Activated CD4-positive, alpha-beta memory T cell treated with anti-CD3 and anti-CD28 coated beads, Interleukin-2, amount 10 ng/mL, durations not matched to agents 7 days and 5 days (primary cell): ENCODE measurements at regions not wholly inside any gene's neighbourhood (a gene's known extent, or its start where the extent isn't known, plus 50 kb on each side); places are given as distances from the start of the nearest gene placed in this dataset.

ENCODE experiments used
- CTCF ChIA-PET: fragments of 350-600 bp; sonication (Branson Sonifier 250); formaldehyde crosslinking; loops from one replicate; lab custom pipeline; 2021; ENCODE audit warnings: antibody characterized with exemption, inconsistent platforms; lab: Charles Lee
- POLR2A ChIA-PET: fragments of 350-600 bp; sonication (Branson Sonifier 250); formaldehyde crosslinking; loops from one replicate; lab custom pipeline; 2021; ENCODE audit warnings: antibody characterized with exemption; lab: Charles Lee
- DNase-seq: peaks from one replicate; pipeline ENCODE4 v3.0.0-alpha.2; 2020
- H3K27ac Mint-ChIP-seq: one replicate; pipeline ENCODE4 v1.8.0; 2021; ENCODE audit warnings: mild to moderate bottlenecking, mixed read lengths
- H3K27me3 Mint-ChIP-seq: one replicate; pipeline ENCODE4 v1.8.0; 2021; ENCODE audit warnings: mixed read lengths
- H3K36me3 Mint-ChIP-seq: one replicate; pipeline ENCODE4 v1.8.0; 2021; ENCODE audit warnings: low read depth, mixed read lengths
- H3K4me1 Mint-ChIP-seq: one replicate; pipeline ENCODE4 v1.8.0; 2021; ENCODE audit warnings: mixed read lengths
- H3K4me3 Mint-ChIP-seq: one replicate; pipeline ENCODE4 v1.8.0; 2021; ENCODE audit warnings: mild to moderate bottlenecking, mixed read lengths
- H3K9me3 Mint-ChIP-seq: one replicate; pipeline ENCODE4 v1.8.0; 2021; ENCODE audit warnings: mixed read lengths

DNA sequence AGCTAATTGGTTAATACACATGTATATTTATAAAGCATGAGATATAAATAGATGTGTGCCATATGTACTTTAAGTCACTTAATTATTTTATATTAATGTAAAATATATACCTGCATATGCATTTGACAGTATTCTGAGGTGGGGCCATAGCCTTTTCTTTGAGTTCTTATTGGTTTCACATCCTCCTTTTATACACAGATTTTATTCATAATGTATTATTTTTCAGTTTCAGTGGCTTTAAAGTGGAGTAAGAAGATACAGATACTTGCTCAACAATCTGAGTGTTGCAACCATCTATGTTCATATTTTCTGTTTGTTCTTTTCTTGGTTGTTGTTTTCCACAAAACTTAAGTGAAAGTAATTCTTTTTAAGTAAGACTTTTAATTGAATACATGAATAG lies 436.5 kb downstream of the RND3 start:
- no peaks in the 10 kb centered on the region for H3K27me3 Mint-ChIP-seq
- H3K36me3 Mint-ChIP-seq = no peaks in the 10 kb centered on the region
- H3K4me3 Mint-ChIP-seq = no peak overlapping the region
- no peak overlapping the region for H3K27ac Mint-ChIP-seq
- ChIA-PET CTCF (no interaction called here), POLR2A (no interaction called here)
- DNase-seq = no peak
- H3K9me3 Mint-ChIP-seq = peaks cover 5% of the 10 kb centered on the region
- no peaks in the 10 kb centered on the region for H3K4me1 Mint-ChIP-seq

DNA sequence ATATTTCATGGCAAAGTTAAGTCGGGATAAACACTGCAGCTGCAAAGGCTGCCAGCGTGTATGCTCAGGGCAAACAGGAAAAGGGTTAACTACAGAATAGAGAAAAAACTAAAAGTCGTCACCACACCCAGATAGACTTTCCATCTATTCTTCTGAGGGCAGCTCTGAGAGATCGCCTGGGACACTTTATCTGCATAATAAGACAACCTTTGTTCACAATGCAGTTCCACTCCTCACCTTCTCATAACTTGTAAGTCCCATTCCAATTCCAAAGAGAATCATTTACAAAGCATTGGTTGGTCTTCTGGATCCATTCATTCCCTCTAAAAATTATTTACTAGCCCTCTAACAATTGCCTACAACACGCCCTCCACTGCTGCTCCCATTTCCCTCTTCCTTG lies 437.4 kb downstream of the RND3 start:
- H3K27me3 Mint-ChIP-seq = no peaks in the 10 kb centered on the region
- ChIA-PET POLR2A (no interaction called here), CTCF (no interaction called here)
- no peak overlapping the region for H3K27ac Mint-ChIP-seq
- no peak overlapping the region for H3K4me3 Mint-ChIP-seq
- no peaks in the 10 kb centered on the region for H3K36me3 Mint-ChIP-seq
- peaks cover 5% of the 10 kb centered on the region for H3K9me3 Mint-ChIP-seq
- no peaks in the 10 kb centered on the region for H3K4me1 Mint-ChIP-seq
- no peak for DNase-seq

DNA sequence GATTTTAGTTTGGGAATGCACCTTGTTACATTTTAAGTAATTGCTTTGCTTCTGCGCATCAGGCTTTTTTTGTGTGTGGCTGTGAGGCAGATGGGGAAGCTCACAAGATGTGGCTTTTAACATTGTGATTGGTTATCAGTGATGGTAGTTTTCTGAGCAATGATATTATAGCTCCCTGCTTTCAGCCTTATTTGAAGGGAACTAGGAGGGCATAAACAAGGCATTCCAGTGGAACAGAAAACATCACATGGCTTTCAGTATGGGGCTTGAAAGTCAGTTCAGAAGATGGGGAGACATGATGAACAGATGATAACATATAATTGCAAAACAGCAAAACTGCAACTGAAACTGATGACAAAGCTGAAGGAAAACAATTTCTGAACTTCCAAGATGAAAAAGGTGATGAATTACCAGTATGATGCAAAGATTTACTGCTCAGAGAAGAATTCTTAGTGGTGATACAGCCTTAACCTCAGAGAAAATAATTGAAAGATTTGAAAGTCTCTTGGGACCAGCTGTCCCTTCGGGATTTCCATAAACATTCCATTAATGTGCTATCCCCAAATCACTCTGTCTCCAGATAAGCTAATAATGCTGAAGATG lies 439.7 kb downstream of the RND3 start:
- no peaks in the 10 kb centered on the region for H3K4me1 Mint-ChIP-seq
- ChIA-PET POLR2A (no interaction called here), CTCF (no interaction called here)
- peaks cover 1% of the 10 kb centered on the region for H3K9me3 Mint-ChIP-seq
- DNase-seq = no peak
- no peak overlapping the region for H3K4me3 Mint-ChIP-seq
- H3K27me3 Mint-ChIP-seq = no peaks in the 10 kb centered on the region
- no peaks in the 10 kb centered on the region for H3K36me3 Mint-ChIP-seq
- H3K27ac Mint-ChIP-seq = no peak overlapping the region

DNA sequence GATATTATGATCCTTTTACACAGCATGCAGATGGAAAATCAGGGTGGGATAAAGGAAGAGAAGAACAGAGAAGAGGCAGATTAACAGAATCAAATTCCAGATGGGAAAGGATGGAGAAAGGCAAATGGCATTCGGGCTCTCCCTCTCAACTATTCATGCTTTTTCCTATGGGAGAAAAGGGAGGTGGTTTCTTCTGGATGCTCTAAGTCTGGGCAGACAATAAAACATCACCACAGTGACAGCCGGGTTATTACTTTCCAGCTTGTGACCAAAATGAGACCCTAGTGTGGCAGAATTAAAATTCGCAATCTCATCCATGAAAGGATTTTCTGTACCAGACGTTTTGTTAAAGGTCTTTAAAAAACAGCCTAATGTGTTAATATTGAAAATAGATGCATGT lies 440.7 kb downstream of the RND3 start:
- CTCF ChIA-PET = no interaction called here
- no peak for DNase-seq
- Mint-ChIP-seq H3K27ac (no peak overlapping the region), H3K4me1 (no peaks in the 10 kb centered on the region), H3K27me3 (no peaks in the 10 kb centered on the region), H3K9me3 (no peaks in the 10 kb centered on the region), H3K4me3 (no peak overlapping the region), H3K36me3 (no peaks in the 10 kb centered on the region)
- POLR2A ChIA-PET = no interaction called here

DNA sequence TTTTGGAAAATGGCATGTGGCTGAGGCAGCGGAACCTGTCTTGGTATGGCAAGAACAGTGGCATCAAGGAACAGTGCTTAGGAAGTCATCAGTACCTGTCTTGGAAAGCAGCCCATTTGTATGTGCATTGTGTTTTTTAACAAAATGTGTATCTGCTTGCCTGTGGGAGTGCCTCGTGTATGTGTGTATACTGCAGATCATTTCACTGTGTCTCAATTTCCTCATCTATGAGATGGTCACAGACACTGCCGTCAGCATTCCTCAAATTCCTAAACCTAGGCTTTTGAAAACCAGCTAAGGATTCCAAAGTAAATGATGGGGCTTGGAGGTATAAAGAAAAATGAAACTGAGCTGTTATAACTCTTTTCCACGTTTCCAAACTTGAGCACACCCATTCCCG lies 441.3 kb downstream of the RND3 start:
- DNase-seq = no peak
- H3K9me3 Mint-ChIP-seq = no peaks in the 10 kb centered on the region
- no peak overlapping the region for H3K4me3 Mint-ChIP-seq
- ChIA-PET POLR2A (no interaction called here), CTCF (no interaction called here)
- H3K4me1 Mint-ChIP-seq = no peaks in the 10 kb centered on the region
- H3K27me3 Mint-ChIP-seq = no peaks in the 10 kb centered on the region
- no peak overlapping the region for H3K27ac Mint-ChIP-seq
- no peaks in the 10 kb centered on the region for H3K36me3 Mint-ChIP-seq

DNA sequence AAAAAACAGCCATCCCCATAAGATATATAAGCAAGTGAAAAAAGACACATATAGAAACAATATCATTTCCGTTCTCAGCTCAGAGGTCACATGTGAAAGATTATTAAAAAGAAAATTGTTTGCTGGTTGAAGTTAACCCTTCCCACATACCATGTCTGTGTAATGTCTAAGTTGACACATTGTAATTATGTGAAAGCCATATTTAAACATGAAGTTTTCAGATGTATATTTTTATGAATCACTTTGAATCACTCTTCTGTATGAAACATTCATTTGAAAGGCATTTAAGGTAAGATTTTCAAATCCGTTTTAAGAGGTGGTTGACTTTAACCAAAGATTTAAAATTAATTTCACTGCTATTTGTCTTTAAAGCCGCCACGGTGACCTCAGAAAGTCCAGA lies 441.9 kb downstream of the RND3 start:
- POLR2A ChIA-PET = no interaction called here
- DNase-seq = no peak
- no peaks in the 10 kb centered on the region for H3K4me1 Mint-ChIP-seq
- no peaks in the 10 kb centered on the region for H3K27me3 Mint-ChIP-seq
- no peaks in the 10 kb centered on the region for H3K36me3 Mint-ChIP-seq
- no peaks in the 10 kb centered on the region for H3K9me3 Mint-ChIP-seq
- CTCF ChIA-PET = no interaction called here
- no peak overlapping the region for H3K4me3 Mint-ChIP-seq
- no peak overlapping the region for H3K27ac Mint-ChIP-seq

DNA sequence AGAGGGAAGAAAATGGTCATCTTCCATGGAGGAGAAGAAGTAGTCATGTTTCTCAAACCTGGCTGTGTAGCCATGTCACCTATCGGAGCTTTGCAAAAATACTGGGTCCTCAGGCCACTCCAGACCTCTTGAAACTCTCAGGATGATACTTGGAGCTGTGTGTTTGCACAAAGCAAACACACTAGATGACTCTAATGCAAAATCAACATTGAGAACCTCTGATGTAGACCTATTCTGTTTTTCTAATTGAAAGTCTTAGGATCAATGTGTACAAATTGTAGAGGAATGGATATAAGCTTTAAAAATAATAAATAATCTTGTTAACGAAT lies 444.3 kb downstream of the RND3 start:
- no peaks in the 10 kb centered on the region for H3K27me3 Mint-ChIP-seq
- ChIA-PET CTCF (interaction anchor here (0.6 kb wide), 1 partner anchor 1596 kb away, joined by 3 read pairs; no protein-coding TSS in a partner anchor), POLR2A (no interaction called here)
- no peak for DNase-seq
- no peak overlapping the region for H3K27ac Mint-ChIP-seq
- H3K4me1 Mint-ChIP-seq = no peaks in the 10 kb centered on the region
- no peaks in the 10 kb centered on the region for H3K36me3 Mint-ChIP-seq
- no peak overlapping the region for H3K4me3 Mint-ChIP-seq
- H3K9me3 Mint-ChIP-seq = no peaks in the 10 kb centered on the region

DNA sequence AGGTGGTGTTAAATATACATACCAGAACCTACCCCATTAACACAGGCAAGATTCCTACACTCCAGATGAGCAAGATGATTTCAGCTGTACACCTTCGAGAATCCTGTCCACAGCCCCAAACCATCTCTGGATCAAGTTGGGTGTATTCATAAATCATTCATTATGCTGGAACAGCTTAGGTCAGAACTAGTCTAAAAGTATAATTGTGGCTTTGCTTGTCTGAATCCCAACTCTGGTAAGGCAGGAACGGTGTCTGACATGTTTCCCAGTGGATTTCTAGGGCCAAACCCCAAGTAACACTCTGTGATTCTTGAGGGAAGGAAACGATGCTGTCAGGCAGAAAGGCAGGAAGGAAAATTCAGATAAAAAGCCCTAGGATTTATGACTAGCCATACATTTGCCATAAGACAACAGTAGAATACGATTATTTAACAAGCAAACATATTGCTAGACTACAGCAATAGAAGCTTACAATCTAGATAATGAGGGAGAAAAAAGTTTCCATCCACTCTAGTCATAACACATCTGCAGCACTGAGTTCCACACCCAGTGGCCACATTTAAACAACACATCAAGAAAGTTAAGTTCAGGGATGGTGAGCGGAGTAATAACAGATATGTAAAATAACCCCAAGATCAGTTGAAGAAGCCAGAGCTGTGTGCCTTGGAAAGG lies 444.8 kb downstream of the RND3 start:
- Mint-ChIP-seq H3K27me3 (no peaks in the 10 kb centered on the region), H3K27ac (no peak overlapping the region), H3K4me1 (no peaks in the 10 kb centered on the region), H3K9me3 (no peaks in the 10 kb centered on the region), H3K36me3 (no peaks in the 10 kb centered on the region), H3K4me3 (no peak overlapping the region)
- DNase-seq = no peak
- ChIA-PET POLR2A (no interaction called here), CTCF (interaction anchor here (0.6 kb wide), 1 partner anchor 1596 kb away, joined by 3 read pairs; no protein-coding TSS in a partner anchor)

DNA sequence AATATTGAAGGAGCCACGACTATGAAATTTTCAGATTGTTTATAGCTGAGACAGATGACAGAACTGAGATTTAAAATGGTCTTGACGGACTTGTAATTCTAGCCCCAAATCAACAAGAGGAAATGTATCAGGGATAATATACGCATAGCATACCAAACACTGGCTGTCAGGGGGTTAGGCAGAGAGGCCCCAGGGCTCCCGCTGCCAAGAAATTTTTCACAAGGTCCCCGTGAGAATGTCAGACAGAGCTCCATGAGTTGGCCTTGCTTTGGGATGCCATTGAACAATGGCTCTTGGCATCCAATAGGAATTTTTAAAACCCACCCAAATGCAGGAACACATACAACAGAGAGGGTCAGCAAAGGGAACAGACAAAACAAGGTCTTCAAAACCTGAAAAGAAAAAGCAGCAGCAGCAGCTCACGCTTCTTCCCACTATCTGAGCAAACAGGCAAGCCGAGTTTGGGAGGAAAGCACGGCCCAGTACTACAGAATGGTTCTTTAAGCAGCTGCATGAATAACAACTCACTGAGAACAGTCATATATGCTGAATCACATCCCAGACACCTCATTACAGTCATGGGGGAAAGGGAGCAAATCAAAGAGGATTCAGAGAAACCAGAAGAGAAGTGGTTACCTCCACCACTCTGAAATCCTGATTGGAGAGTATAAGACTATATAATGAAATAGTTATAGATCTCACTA lies 445.6 kb downstream of the RND3 start:
- Mint-ChIP-seq H3K36me3 (no peaks in the 10 kb centered on the region), H3K4me1 (no peaks in the 10 kb centered on the region), H3K27ac (no peak overlapping the region), H3K27me3 (no peaks in the 10 kb centered on the region), H3K9me3 (no peaks in the 10 kb centered on the region), H3K4me3 (no peak overlapping the region)
- POLR2A ChIA-PET = no interaction called here
- CTCF ChIA-PET = no interaction called here
- DNase-seq = no peak

DNA sequence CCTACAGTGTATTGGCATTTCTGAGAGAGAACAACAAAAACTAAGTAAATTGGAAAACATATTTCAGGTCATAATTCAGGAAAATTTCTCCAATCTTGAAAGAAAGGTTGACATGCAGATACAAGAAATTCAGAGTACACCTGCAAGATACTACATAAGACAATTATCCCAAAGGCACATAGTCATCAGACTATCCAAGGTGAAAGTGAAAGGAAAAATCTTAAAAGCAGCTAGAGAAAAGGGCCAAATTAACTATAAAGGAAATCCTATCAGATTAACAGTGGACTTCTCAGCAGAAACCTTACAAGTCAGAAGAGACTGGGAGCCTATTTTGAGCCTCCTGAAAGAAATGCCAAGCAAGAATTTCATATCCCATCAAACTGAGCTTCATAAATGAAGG lies 449.0 kb upstream of the MMADHC start:
- Mint-ChIP-seq H3K4me3 (no peak overlapping the region), H3K27ac (no peak overlapping the region), H3K4me1 (no peaks in the 10 kb centered on the region), H3K36me3 (no peaks in the 10 kb centered on the region), H3K9me3 (no peaks in the 10 kb centered on the region), H3K27me3 (no peaks in the 10 kb centered on the region)
- CTCF ChIA-PET = no interaction called here
- POLR2A ChIA-PET = no interaction called here
- DNase-seq = no peak

DNA sequence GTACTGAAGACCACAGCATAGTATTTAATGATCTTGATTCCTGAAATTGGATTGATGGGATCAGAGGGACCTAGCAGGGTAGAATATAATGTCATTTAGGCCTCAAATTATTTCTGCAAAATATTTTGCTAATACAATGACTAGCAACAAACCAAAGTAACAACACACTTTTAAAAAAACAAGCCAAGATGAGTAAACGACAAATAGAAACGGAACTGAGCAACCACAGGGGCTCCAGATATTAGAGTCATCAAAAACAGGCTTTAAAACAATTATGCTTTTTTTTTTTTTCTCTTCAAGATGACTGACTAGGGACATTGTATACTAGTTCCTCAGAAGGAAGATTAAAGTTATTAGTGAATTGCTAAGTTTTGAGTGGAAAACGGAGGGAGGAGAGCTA lies 447.1 kb upstream of the MMADHC start:
- Mint-ChIP-seq H3K27ac (no peak overlapping the region), H3K27me3 (no peaks in the 10 kb centered on the region), H3K4me3 (no peak overlapping the region), H3K4me1 (no peaks in the 10 kb centered on the region), H3K9me3 (no peaks in the 10 kb centered on the region), H3K36me3 (no peaks in the 10 kb centered on the region)
- ChIA-PET CTCF (no interaction called here), POLR2A (no interaction called here)
- no peak for DNase-seq

DNA sequence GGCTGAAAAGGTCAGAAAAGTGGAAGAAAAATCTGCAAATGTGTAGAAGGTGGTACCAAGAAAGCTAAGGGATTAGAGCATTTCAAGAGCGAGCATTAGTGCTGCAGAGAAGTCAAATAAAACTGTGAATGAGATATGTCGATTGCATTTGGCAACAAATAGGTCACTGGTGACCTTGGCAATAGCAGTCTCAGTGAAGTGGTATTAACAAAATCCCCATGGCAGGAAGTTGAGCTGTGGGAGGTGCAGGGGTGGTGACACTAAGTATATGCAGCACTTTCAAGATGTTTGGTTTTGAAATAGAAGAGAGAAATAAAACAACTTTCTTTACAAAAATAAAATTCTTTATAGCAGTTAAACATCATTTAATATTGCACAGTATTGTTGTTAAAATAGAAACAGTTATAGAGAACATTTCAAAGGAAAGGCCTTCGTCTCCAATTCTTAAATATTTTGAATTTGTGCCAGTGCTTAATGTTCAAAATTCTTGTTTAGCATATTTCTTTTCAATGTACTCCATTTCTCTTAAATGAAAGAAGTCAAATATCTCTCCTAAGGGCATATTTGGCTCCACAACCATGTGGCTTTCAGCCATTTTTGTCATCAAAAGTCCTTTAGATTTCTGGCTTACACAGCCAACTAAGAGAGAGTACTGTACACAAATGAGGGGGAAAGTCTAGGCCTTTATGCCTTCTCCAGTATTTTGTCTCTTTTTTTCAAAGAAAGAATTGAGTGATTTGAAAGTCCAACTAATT lies 443.0 kb upstream of the MMADHC start:
- ChIA-PET CTCF (no interaction called here), POLR2A (no interaction called here)
- no peaks in the 10 kb centered on the region for H3K9me3 Mint-ChIP-seq
- no peak for DNase-seq
- H3K27ac Mint-ChIP-seq = no peak overlapping the region
- H3K27me3 Mint-ChIP-seq = no peaks in the 10 kb centered on the region
- H3K36me3 Mint-ChIP-seq = no peaks in the 10 kb centered on the region
- H3K4me1 Mint-ChIP-seq = no peaks in the 10 kb centered on the region
- no peak overlapping the region for H3K4me3 Mint-ChIP-seq

DNA sequence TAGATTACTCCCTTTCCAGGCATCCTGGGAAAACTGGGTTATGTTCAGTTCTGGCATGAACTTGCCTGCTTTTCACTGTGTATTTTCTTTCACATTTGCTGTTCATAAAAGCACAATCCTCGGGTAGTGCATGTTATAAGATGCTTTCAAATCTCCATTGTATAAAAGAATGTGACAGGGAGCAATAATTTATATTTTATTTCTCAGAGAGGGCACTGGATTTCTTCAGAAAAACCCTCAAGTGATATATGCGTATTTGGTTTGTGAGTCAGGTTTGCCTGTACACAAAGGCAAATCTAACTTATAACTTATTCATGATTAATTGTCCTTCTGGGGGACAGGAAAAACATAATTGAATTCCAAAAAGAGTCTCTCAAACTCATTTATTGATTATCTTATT lies 440.7 kb upstream of the MMADHC start:
- Mint-ChIP-seq H3K4me1 (no peaks in the 10 kb centered on the region), H3K27me3 (no peaks in the 10 kb centered on the region), H3K36me3 (no peaks in the 10 kb centered on the region), H3K27ac (no peak overlapping the region), H3K4me3 (no peak overlapping the region), H3K9me3 (no peaks in the 10 kb centered on the region)
- DNase-seq = no peak
- POLR2A ChIA-PET = no interaction called here
- CTCF ChIA-PET = no interaction called here
